Activated naive CD8-positive, alpha-beta T cell treated with anti-CD3 and anti-CD28 coated beads for 36 hours (primary cell): ENCODE measurements at regions not wholly inside any gene's neighbourhood (a gene's known extent, or its start where the extent isn't known, plus 50 kb on each side); places are given as distances from the start of the nearest gene placed in this dataset.

Experiments
- DNase-seq: peaks from one replicate; pipeline ENCODE4 v3.0.0; 2021
- H3K27ac Mint-ChIP-seq: one replicate; pipeline ENCODE4 v1.8.0; 2022; ENCODE audit warnings: mild to moderate bottlenecking, moderate library complexity, mixed read lengths
- H3K27me3 Mint-ChIP-seq: one replicate; pipeline ENCODE4 v1.8.0; 2022; ENCODE audit warnings: mild to moderate bottlenecking, mixed read lengths
- H3K36me3 Mint-ChIP-seq: one replicate; pipeline ENCODE4 v1.8.0; 2021; ENCODE audit warnings: mild to moderate bottlenecking, mixed read lengths
- H3K4me1 Mint-ChIP-seq: one replicate; pipeline ENCODE4 v1.8.0; 2021; ENCODE audit warnings: mixed read lengths
- H3K4me3 Mint-ChIP-seq: one replicate; pipeline ENCODE4 v1.8.0; 2022; ENCODE audit warnings: mild to moderate bottlenecking, moderate library complexity, mixed read lengths
- H3K9me3 Mint-ChIP-seq: one replicate; pipeline ENCODE4 v1.8.0; 2022; ENCODE audit warnings: mixed read lengths

- no peaks in the 10 kb centered on the region for H3K4me1 Mint-ChIP-seq
- H3K36me3 Mint-ChIP-seq, result no peaks in the 10 kb centered on the region
- no peaks in the 10 kb centered on the region for H3K27me3 Mint-ChIP-seq
- H3K4me3 Mint-ChIP-seq, result no peak overlapping the region
- no peak overlapping the region for H3K27ac Mint-ChIP-seq
- DNase-seq, result no peak
- peaks cover 3% of the 10 kb centered on the region for H3K9me3 Mint-ChIP-seq
These were observed 128.1 kb downstream of the SIK1 start for GRCh38 chr21:43298546-43299440.

DNA sequence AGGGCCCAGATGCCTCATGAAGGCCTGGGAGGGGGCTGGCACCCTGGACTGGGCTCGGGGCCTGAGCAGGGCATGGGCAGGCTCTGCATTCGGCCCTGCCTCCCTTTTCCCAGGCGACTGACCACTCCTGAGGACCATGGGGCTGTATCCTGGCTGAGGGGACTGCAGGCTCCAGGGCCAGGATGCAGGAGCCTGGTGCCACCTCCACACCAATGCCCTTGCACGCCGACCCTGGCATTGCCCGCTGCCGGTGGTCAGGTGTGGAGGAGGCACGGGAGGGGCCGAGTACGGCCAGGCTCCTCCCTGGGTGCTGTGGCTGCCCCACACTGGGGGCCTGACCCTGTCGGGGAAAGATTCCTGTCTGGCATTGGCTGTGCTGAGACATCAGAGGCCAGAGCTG is 128.9 kb downstream of the SIK1 start:
- H3K27ac Mint-ChIP-seq, result no peak overlapping the region
- no peak overlapping the region for H3K4me3 Mint-ChIP-seq
- peaks cover 3% of the 10 kb centered on the region for H3K9me3 Mint-ChIP-seq
- H3K27me3 Mint-ChIP-seq, result no peaks in the 10 kb centered on the region
- DNase-seq, result no peak
- H3K4me1 Mint-ChIP-seq, result no peaks in the 10 kb centered on the region
- H3K36me3 Mint-ChIP-seq, result no peaks in the 10 kb centered on the region

- H3K9me3 Mint-ChIP-seq, result peaks cover 3% of the 10 kb centered on the region
- no peak overlapping the region for H3K4me3 Mint-ChIP-seq
- DNase-seq, result no peak
- no peaks in the 10 kb centered on the region for H3K4me1 Mint-ChIP-seq
- no peaks in the 10 kb centered on the region for H3K36me3 Mint-ChIP-seq
- H3K27ac Mint-ChIP-seq, result no peak overlapping the region
- no peaks in the 10 kb centered on the region for H3K27me3 Mint-ChIP-seq
These were observed 128.7 kb downstream of the CRYAA start for GRCh38 chr21:43297391-43297981.

- DNase-seq, result no peak
- Mint-ChIP-seq H3K4me1 (no peaks in the 10 kb centered on the region), H3K36me3 (no peaks in the 10 kb centered on the region), H3K27me3 (no peaks in the 10 kb centered on the region), H3K4me3 (no peak overlapping the region), H3K9me3 (peaks cover 3% of the 10 kb centered on the region), H3K27ac (no peak overlapping the region)
These were observed 126.5 kb downstream of the CRYAA start for GRCh38 chr21:43295066-43295958.

DNA sequence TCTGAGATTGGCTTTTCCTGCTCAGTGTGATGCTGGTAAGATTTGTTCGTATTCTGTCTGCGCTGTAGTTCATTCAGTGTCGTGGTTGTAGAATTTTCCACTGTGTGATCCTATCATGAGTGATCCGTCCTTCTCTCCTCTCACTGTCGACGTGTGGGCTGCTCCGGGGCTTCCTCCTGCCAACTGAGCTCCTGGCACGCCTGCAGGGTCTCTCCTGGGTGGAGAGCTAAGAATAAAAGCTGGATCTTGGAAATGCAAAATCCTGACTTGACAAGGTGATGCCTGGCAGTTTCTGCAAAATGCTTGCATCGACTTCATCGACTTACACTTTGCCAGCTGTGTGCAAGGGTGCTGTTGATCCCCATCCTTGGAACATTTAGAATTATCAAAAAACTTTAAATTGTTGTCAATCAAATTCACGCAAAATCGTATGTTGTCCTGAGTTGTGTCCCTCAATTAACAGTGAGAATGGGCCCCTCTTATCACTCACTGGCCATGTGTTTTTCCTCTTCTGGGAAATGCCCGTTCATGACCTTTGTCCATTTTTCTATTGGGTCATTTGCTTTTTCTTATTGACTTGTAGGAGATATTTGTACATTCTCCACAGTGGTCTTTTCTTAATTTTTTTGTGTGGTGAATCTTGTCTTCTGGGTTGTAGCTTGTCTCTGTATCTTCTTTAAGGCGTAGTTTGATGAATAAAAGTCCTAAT is 125.5 kb downstream of the CRYAA start:
- Mint-ChIP-seq H3K27ac (no peak overlapping the region), H3K4me3 (no peak overlapping the region), H3K27me3 (no peaks in the 10 kb centered on the region), H3K36me3 (no peaks in the 10 kb centered on the region), H3K4me1 (no peaks in the 10 kb centered on the region), H3K9me3 (peaks cover 4% of the 10 kb centered on the region)
- no peak for DNase-seq

DNA sequence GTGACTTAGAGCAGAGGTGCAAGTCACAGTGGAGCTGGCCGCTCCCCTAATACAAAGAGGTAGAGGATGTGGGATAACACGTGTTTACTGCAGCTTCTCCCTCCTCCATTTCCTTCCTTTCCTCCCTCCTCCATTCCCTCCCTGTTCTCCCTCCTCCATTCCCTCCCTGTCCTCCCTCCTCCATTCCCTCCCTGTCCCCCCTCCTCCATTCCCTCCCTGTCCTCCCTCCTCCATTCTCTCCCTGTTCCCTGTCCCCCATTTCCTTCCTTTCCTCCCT is 124.0 kb downstream of the CRYAA start:
- H3K9me3 Mint-ChIP-seq, result peaks cover 5% of the 10 kb centered on the region
- H3K27me3 Mint-ChIP-seq, result no peaks in the 10 kb centered on the region
- H3K36me3 Mint-ChIP-seq, result no peaks in the 10 kb centered on the region

DNA sequence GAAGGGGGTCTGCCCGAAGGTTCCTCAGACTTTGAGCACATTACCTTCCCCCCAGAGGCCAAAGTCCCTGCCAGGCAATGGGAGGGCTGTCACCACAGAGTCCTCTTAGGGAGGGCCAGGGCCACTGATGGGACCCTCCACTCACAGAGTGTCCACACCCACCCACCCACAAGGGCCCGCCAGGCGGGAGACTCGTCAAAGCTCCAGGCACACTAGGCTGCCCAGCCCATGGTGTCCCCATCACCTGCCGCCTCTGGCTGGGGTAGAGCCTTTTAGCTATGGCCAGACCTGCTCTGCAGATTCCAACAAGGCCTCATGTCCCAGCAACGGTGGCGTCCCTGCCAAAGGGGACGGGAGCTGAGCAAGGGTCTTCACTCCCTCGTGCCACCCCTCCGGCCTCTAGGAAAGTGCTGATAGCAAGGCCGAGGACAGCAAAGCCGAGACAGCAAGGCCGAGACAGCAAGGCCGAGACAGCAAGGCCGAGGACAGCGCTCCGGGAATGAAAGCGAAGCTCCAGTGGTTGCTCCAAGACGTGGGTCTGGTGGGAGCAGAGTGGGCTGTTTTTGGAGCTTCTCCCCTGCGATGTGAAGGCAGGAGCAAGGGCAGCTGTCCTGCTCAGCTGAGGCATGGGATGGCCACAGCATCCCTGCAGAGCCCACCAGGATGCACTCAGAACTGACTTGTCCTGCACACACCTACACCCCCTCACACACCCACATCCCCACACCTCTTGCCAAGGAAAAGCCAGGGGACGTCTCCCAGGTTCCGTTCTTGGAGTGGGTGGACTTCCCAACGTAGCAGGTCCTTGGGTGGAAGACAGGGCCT is 123.4 kb downstream of the CRYAA start:
- no peak for DNase-seq
- Mint-ChIP-seq H3K4me1 (no peaks in the 10 kb centered on the region), H3K36me3 (no peaks in the 10 kb centered on the region), H3K9me3 (peaks cover 5% of the 10 kb centered on the region), H3K4me3 (no peak overlapping the region), H3K27ac (no peak overlapping the region), H3K27me3 (no peaks in the 10 kb centered on the region)

More for the DNA sequence above, 124.0 kb downstream of the CRYAA start:
- no peaks in the 10 kb centered on the region for H3K4me1 Mint-ChIP-seq
- H3K4me3 Mint-ChIP-seq, result no peak overlapping the region
- no peak for DNase-seq
- no peak overlapping the region for H3K27ac Mint-ChIP-seq

GRCh38 chr21:43291347-43291950 is 122.6 kb downstream of the CRYAA start:
- peaks cover 5% of the 10 kb centered on the region for H3K9me3 Mint-ChIP-seq
- no peaks in the 10 kb centered on the region for H3K27me3 Mint-ChIP-seq
- DNase-seq, result no peak
- H3K4me1 Mint-ChIP-seq, result no peaks in the 10 kb centered on the region
- H3K4me3 Mint-ChIP-seq, result no peak overlapping the region
- H3K27ac Mint-ChIP-seq, result no peak overlapping the region
- no peaks in the 10 kb centered on the region for H3K36me3 Mint-ChIP-seq

DNA sequence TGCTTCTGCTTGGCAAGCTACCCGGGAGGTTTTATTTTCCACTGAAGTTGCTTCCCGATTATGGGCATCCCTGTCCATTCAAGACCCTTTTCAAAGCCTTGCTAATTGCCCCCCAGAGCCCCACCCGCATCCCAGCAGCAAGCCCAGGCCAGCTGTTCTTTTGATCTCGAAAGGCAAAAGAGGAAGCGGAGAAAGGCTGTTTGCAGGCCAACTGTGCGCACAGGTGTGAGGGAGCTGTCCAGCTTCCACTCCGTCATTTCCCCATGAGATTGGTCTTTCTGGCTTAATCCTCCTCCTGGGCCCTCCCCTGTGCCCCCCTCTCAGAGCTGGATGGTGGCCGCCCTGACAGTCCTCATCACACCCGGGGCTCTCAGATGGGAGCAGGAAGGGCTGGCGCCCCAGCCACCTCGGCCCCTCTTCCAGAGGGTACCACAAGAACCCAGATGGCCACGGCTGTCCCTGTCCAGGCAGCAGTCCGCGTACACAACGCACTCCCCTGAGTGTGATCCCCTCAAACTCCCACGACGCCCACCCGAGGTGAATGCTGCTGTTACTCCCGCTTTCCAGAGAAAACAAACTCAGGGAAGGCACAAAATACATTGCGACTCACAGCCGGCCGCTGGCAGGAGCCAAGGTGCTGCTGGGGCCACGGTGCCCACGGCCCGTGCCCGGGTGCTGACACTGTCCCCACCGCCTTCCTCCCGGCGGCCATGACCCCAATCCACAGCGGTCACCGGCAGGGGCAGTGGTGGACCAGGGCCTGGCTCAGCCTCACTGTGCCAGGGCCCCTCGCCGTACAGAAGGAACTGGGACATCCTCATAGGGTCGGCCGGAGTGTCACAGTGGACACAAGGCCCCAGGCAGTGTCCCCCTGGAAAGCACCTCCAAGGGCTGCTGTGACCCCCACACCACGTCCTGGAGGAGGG is 121.9 kb downstream of the CRYAA start:
- no peak for DNase-seq

GRCh38 chr21:43289966-43290365 is 121.2 kb downstream of the CRYAA start:
- H3K27me3 Mint-ChIP-seq, result no peaks in the 10 kb centered on the region
- H3K27ac Mint-ChIP-seq, result no peak overlapping the region
- H3K4me3 Mint-ChIP-seq, result no peak overlapping the region
- peaks cover 2% of the 10 kb centered on the region for H3K9me3 Mint-ChIP-seq
- H3K4me1 Mint-ChIP-seq, result no peaks in the 10 kb centered on the region
- no peaks in the 10 kb centered on the region for H3K36me3 Mint-ChIP-seq
- DNase-seq, result no peak

More for the DNA sequence above, 121.9 kb downstream of the CRYAA start:
- H3K27me3 Mint-ChIP-seq, result no peaks in the 10 kb centered on the region
- no peaks in the 10 kb centered on the region for H3K36me3 Mint-ChIP-seq
- no peak overlapping the region for H3K27ac Mint-ChIP-seq
- H3K9me3 Mint-ChIP-seq, result peaks cover 4% of the 10 kb centered on the region
- no peaks in the 10 kb centered on the region for H3K4me1 Mint-ChIP-seq
- no peak overlapping the region for H3K4me3 Mint-ChIP-seq

- H3K4me1 Mint-ChIP-seq, result no peaks in the 10 kb centered on the region
- H3K27ac Mint-ChIP-seq, result no peak overlapping the region
- H3K4me3 Mint-ChIP-seq, result no peak overlapping the region
- H3K27me3 Mint-ChIP-seq, result no peaks in the 10 kb centered on the region
- peaks cover 2% of the 10 kb centered on the region for H3K9me3 Mint-ChIP-seq
- H3K36me3 Mint-ChIP-seq, result no peaks in the 10 kb centered on the region
- no peak for DNase-seq
These were observed 120.6 kb downstream of the CRYAA start for GRCh38 chr21:43289442-43289841.

DNA sequence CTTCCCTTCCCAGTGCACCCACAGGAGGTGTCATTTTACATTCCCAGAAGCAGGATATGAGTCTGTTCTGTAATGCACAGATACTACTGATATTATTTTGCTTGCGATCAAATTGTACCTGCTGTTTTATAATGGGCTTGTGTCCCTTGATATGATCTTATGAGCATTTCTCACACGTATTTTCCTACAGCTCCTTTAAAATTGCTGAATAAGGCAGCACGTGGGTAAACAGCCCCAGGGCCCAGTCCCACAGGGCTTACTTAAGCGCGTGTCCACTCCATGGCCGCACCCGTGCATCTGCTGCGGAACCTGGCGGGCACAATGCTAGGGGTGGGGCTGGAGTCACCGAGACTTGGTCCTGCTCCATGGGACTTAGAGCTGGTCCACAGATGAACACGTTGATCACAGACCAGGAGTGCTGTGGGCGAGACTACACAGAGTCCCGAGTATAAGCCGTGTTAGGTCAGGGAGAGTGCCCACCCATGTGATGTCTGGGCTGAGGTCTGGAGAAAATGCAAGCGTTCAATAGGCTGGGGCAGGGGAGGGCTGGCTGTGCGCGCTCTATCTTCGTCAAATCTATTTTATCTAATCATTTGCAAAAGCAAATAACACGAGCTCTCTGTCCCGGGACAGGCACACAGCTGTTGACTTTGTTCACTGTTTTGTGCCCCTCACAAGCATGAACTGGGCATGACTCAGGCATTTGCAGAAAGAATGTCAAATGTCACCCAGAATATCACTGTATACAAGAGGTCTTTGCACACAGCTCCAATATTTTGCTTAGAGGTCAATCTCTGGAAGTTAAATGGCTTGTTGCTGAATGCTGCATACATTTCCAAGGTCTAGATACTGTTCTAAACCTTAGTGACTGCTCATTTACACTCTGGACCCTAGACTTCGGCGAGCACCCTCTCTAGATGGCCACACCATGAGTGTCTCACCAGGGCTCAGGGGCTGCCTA is 119.3 kb downstream of the CRYAA start:
- no peaks in the 10 kb centered on the region for H3K4me1 Mint-ChIP-seq
- H3K27me3 Mint-ChIP-seq, result no peaks in the 10 kb centered on the region
- H3K36me3 Mint-ChIP-seq, result no peaks in the 10 kb centered on the region
- peaks cover 2% of the 10 kb centered on the region for H3K9me3 Mint-ChIP-seq
- no peak overlapping the region for H3K4me3 Mint-ChIP-seq
- no peak overlapping the region for H3K27ac Mint-ChIP-seq
- DNase-seq, result no peak
